PC-9 (cell line): ENCODE measurements at regions not wholly inside any gene's neighbourhood (a gene's known extent, or its start where the extent isn't known, plus 50 kb on each side); places are given as distances from the start of the nearest gene placed in this dataset.

Experiments
- CTCF ChIP-seq: fragments of 200-600 bp; sonication (generic); conservative IDR thresholded peaks from 2 replicates; pipeline ENCODE4 v1.6.1; 2017; ENCODE audit warnings: mixed run types, antibody characterized with exemption, mild to moderate bottlenecking, moderate library complexity
- EZH2 ChIP-seq: fragments of 200-600 bp; sonication (generic); IDR thresholded peaks from 2 replicates; pipeline ENCODE4 v1.8.0; 2017; ENCODE audit warnings: antibody characterized with exemption, low read depth

- TF ChIP-seq CTCF: no peak
- no peak for TF ChIP-seq EZH2
Measured at GRCh38 chr9:105148328-105149006, 96.0 kb upstream of the SLC44A1 start.
